HG03045 (cell line): ENCODE measurements at regions not wholly inside any gene's neighbourhood (a gene's known extent, or its start where the extent isn't known, plus 50 kb on each side); places are given as distances from the start of the nearest gene placed in this dataset.

Source experiments
- ATAC-seq: cut with Tn5 transposase; IDR thresholded peaks from one replicate; pipeline ENCODE4 v1.9.1; 2021; ENCODE audit warnings: mild to moderate bottlenecking, moderate library complexity; ENCODE audit not compliant: unreplicated experiment

GRCh38 chrX:4935401-4935800 is 1222.0 kb upstream of the PRKX start:
- no peak for ATAC-seq

- ATAC-seq = no peak
Observed at GRCh38 chrX:4932790-4933189, 1219.3 kb upstream of the PRKX start.

DNA sequence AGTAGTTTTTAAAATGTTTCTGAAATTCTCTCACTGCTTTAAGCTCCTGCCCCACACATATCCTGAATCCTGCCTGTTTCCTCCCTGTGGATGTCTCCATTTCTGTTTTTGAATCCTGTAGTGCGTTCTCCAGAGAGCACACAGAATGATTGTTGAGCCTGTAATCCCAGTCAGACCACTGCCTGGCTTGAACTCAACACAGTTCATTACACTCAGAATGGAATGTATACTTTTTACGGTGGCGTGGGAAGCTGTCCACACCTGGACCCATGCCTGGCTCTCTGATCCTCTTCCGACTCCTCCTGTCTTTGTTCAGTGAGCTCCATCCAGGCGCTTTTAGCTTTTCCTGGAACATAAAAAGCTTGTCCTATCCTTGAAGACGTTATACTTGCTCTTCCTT is 1217.0 kb upstream of the PRKX start:
- no peak for ATAC-seq

DNA sequence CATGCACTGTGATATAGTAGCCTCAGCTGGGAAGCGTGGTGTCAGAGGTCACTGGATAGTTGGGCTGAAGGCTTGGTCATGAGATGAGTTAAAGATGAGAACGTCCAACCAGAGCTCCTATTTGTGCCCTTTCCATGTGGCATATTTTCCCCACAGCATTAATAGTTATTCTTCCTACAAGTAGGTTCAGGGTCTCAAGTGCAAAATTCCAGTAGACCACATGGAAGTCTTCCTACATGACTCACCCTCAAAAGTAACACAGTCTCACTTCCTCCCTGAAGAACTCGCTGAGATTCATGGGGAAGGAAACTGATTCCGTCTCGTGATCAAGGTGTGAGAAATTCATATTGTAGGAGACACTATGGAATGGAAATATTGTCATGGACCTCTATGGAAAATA is 1212.5 kb upstream of the PRKX start:
- ATAC-seq = no peak

DNA sequence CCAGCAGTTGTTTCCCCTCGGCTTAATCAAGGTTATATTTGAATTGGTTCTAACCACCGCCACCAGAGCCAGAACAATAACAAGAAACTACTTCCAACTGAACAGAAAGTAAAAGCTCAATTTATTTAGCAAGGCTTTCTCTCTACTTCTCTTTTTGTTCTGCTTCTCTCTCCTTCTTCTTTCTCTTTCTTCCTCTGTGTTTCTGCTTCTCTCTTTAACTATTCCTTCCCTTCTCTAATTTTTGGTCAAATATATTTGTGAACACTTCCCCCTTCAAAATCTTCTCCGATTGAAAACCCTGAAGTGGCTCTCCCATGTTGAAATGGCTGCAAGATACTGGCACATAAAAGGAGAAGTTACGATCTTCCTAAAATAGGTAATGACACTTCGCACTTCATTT is 1195.9 kb upstream of the PRKX start:
- ATAC-seq = no peak

DNA sequence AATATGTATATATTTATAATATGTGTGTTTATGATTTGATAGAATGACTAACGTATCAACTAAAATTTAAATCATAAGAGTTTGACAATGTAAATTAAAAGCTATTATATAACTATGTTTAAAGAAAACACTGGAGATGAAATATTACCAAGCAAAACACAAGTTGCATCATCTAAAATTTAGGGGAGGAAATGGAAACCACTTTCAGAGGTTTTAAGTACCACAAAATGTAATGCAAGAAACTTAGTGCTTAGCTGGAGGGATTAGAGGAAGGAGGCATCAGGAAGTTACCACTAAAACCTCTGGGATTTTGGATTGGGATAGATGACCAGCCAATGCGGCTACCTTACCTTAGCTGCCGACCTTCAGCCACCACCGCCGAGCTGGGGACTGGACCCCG is 1192.1 kb upstream of the PRKX start:
- no peak for ATAC-seq

GRCh38 chrX:4881277-4881676 is 1167.8 kb upstream of the PRKX start:
- ATAC-seq = no peak

GRCh38 chrX:4878640-4879039 is 1165.2 kb upstream of the PRKX start:
- ATAC-seq = no peak

GRCh38 chrX:4876268-4876667 is 1162.8 kb upstream of the PRKX start:
- no peak for ATAC-seq

GRCh38 chrX:4851534-4851933 is 1138.1 kb upstream of the PRKX start:
- ATAC-seq = no peak

- no peak for ATAC-seq
Observed at GRCh38 chrX:4850312-4850711, 1136.9 kb upstream of the PRKX start.

GRCh38 chrX:4844376-4844775 is 1130.9 kb upstream of the PRKX start:
- no peak for ATAC-seq

- no peak for ATAC-seq
Observed at GRCh38 chrX:4841216-4841745, 1127.8 kb upstream of the PRKX start.

- no peak for ATAC-seq
Observed at GRCh38 chrX:4831574-4831973, 1118.1 kb upstream of the PRKX start.

DNA sequence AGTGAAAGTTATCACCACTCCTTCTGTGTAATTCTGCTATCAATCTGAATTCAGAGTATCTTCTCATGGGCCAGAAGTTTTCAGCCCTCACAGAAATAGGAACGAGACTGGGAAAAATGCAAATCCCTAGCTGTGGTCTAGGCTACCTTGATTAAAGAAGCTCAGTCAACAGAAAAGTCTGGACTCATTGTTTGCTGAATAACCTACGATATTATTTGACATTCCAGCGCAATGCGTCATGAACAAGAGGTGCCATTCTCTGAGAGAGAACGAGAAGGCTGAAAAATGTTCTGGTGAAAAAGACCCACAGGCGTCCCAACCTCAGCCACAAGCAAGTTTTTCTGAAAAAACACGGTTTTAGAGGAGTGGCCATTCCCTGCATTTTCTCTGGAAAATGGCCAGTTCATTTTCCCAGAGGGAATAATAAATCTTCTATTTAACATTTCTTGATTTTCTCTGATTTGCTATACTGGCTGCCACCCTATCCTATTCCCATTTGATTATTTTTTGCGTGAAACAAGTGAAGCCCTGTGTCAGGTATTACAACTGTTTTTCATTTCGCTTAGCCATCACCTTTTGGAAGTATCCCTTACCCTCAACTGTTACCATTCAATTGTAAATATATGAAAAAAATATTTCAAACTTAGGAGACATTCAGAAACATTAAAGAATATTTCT is 1117.6 kb upstream of the PRKX start:
- ATAC-seq = no peak

- ATAC-seq = no peak
Observed at GRCh38 chrX:4825550-4825949, 1112.1 kb upstream of the PRKX start.

DNA sequence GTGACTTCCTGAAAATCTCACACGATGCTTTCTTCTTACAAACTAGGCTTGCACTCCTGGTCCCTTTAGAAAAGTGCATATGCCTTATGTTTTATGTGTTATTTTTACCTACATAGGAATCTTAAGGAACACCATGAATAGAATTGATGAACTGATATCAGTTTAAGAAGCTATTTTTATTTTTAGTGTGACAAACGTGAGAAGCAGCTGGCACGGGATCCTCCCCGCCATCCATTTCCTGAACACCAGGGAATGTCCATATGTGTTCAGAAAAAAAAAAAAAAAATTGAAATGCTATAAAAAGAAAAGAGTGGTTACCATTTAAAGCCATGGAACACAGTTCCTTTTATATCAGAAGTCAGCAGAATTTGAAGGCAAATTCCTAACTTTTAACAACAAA is 1096.1 kb upstream of the PRKX start:
- no peak for ATAC-seq

- ATAC-seq = no peak
Observed at GRCh38 chrX:4805502-4805901, 1092.1 kb upstream of the PRKX start.

DNA sequence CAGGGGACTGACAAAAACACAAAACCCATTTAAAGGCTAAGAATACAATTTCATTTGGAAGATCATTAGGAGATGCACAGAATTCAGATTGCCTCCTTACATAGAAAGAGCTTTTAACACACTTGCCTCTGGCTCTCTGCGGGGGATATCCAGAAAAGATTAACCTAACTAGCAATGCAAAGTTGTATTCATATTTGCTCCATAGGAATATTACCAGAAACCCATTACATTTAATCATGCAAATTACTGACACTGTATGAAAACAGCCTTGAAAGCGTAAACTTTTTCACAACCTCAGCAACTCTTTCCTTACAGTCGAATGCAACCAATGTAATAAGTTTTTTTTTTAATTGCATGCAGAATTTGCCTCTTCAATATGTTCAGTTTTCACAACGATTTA is 1087.3 kb upstream of the PRKX start:
- ATAC-seq = no peak

- no peak for ATAC-seq
Observed at GRCh38 chrX:4787971-4788370, 1074.5 kb upstream of the PRKX start.

DNA sequence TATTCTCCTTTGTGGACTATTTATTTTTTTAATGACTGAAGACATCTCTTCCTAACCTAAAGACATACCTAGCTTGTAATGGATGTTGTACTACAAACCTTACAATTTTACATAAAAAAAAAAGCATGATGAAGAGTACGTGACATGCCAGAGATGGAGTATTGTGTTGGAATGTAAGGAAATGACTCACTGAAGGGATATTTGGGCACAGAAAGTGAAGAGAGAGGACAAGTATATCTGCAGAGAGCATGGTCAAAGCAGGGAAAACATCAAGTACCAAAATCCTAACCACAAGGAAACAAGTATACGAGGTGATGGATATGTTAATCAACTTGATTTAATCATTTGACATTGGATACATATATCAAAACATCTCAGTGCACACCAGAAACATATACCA is 1051.4 kb upstream of the PRKX start:
- no peak for ATAC-seq

- ATAC-seq = no peak
Observed at GRCh38 chrX:4762196-4762595, 1048.7 kb upstream of the PRKX start.
